HCT116 (cell line): ENCODE measurements at regions not wholly inside any gene's neighbourhood (a gene's known extent, or its start where the extent isn't known, plus 50 kb on each side); places are given as distances from the start of the nearest gene placed in this dataset.

Experiments used
- ATAC-seq: fragments of 200-7000 bp; cut with Tn5 transposase; 2 replicates; pipeline ENCODE4 v1.9.1; 2020; ENCODE audit warnings: mild to moderate bottlenecking, moderate library complexity
- BruUV-seq: library from RNA; stranded (reverse); fragments of 400-500 nt; replicated peaks from 2 replicates; lab custom pipeline; 2021; lab: Mats Ljungman, UMichigan
- CTCF ChIA-PET: fragments of 300-600 bp; sonication (Branson Sonifier 250); formaldehyde crosslinking; loops from one replicate; lab custom pipeline; 2021; ENCODE audit warnings: antibody characterized with exemption; lab: Charles Lee
- POLR2A ChIA-PET: fragments of 300-600, 350-600 bp; sonication (Branson Sonifier 250); formaldehyde crosslinking; loops from one replicate; lab custom pipeline; 2021; ENCODE audit warnings: antibody characterized with exemption; lab: Charles Lee
- RAD21 ChIA-PET, 2 experiments: fragments of 300-600 bp; sonication (Branson Sonifier 250); formaldehyde crosslinking; loops; one replicate each; lab custom pipeline; 2023; ENCODE audit warnings: low total read pairs in 2 of 2; ENCODE audit not compliant: uncharacterized antibody in 2 of 2, unreplicated experiment in 2 of 2, low non-redundant PET in 1 of 2; lab: Charles Lee
- DNase-seq: peaks from one replicate; pipeline ENCODE4 v3.0.0-alpha.2; 2010; ENCODE audit warnings: low read depth, low spot score
- H2AFZ ChIP-seq: fragments of 200-600 bp; shearing (Covaris generic), sonication (generic); 2 replicates; pipeline ENCODE4 v1.6.1; 2017; ENCODE audit warnings: low read depth, mixed run types, mixed read lengths, antibody characterized with exemption, low read length; ENCODE audit not compliant: poor library complexity, severe bottlenecking
- H3K27ac ChIP-seq: 2 replicates; pipeline ENCODE4 v1.5.1; 2012; ENCODE audit warnings: low read depth, low read length
- H3K27me3 ChIP-seq: fragments of 200-600 bp; sonication (generic); 2 replicates; pipeline ENCODE4 v1.6.1; 2016; ENCODE audit warnings: mixed run types, low read length, mixed read lengths; ENCODE audit not compliant: insufficient read depth
- H3K36me3 ChIP-seq, 2 experiments: fragments of 200-500 bp in 1 of 2; fragments of 200-600 bp in 1 of 2; sonication (Bioruptor generic) in 1 of 2; sonication (generic) in 1 of 2; 2 replicates each; pipeline versions ENCODE4 v1.5.1 to v1.6.1; 2014 to 2016; ENCODE audit warnings: low read length in 2 of 2, inconsistent platforms in 1 of 2, mixed read lengths in 1 of 2, mixed run types in 1 of 2; ENCODE audit not compliant: insufficient read depth in 2 of 2, control insufficient read depth in 1 of 2
- H3K4me1 ChIP-seq, 2 experiments: fragments of 200-600 bp in 1 of 2; sonication (generic) in 1 of 2; 2 replicates each; pipeline versions ENCODE4 v1.5.1 to v1.6.1; 2012 to 2017; ENCODE audit warnings: low read length in 2 of 2, inconsistent platforms in 1 of 2, mild to moderate bottlenecking in 1 of 2, mixed read lengths in 1 of 2, mixed run types in 1 of 2, moderate library complexity in 1 of 2; ENCODE audit not compliant: insufficient read depth in 2 of 2, control insufficient read depth in 1 of 2
- H3K4me2 ChIP-seq: fragments of 200-600 bp; sonication (generic); 2 replicates; pipeline ENCODE4 v1.6.1; 2017; ENCODE audit warnings: mixed run types, low read length, mixed read lengths
- H3K4me3 ChIP-seq, 2 experiments: fragments of 200-600 bp in 1 of 2; sonication (generic) in 1 of 2; replicated peaks in 1 of 2; 2 replicates each; pipeline ENCODE4 v1.5.1; 2011 to 2016; ENCODE audit warnings: low read length in 2 of 2, control low read depth in 1 of 2, low read depth in 1 of 2, mild to moderate bottlenecking in 1 of 2, mixed read lengths in 1 of 2, mixed run types in 1 of 2
- H3K79me2 ChIP-seq: fragments of 200-600 bp; sonication (generic); 2 replicates; pipeline ENCODE4 v1.6.1; 2017; ENCODE audit warnings: mild to moderate bottlenecking, mixed run types, low read length, moderate library complexity, mixed read lengths; ENCODE audit not compliant: insufficient read depth
- H3K9ac ChIP-seq: fragments of 200-600 bp; sonication (generic); 2 replicates; pipeline ENCODE4 v1.6.1; 2016; ENCODE audit warnings: low read length, mixed read lengths
- H3K9me2 ChIP-seq: fragments of 200-600 bp; sonication (generic), shearing (Covaris generic); 2 replicates; pipeline ENCODE4 v1.6.1; 2017; ENCODE audit warnings: mixed run types, mild to moderate bottlenecking, moderate library complexity; ENCODE audit not compliant: insufficient read depth
- H3K9me3 ChIP-seq, 2 experiments: fragments of 200-500 bp in 1 of 2; fragments of 200-600 bp in 1 of 2; sonication (Bioruptor generic) in 1 of 2; sonication (generic) in 1 of 2; 2 replicates each; pipeline ENCODE4 v1.6.1; 2014 to 2017; ENCODE audit warnings: low read length in 2 of 2, mixed read lengths in 2 of 2, inconsistent platforms in 1 of 2, low read depth in 1 of 2, mild to moderate bottlenecking in 1 of 2, mixed run types in 1 of 2, moderate library complexity in 1 of 2; ENCODE audit not compliant: control insufficient read depth in 1 of 2, insufficient read depth in 1 of 2
- H4K20me1 ChIP-seq: fragments of 200-600 bp; sonication (generic), shearing (Covaris generic); 2 replicates; pipeline ENCODE4 v1.6.1; 2017; ENCODE audit warnings: mixed run types, mild to moderate bottlenecking, moderate library complexity; ENCODE audit not compliant: insufficient read depth
- EGR1 ChIP-seq: IDR thresholded peaks from 2 replicates; pipeline ENCODE4 v1.6.1; 2012; ENCODE audit warnings: low read depth
- ELF1 ChIP-seq: IDR thresholded peaks from 2 replicates; pipeline ENCODE4 v1.6.1; 2012; ENCODE audit warnings: low read depth, borderline replicate concordance
- EZH2 ChIP-seq: fragments of 200-600 bp; sonication (generic); IDR thresholded peaks from 2 replicates; pipeline ENCODE4 v1.6.1; 2017; ENCODE audit warnings: antibody characterized with exemption, mixed run types
- EZH2phosphoT487 ChIP-seq: fragments of 200-600 bp; IDR thresholded peaks from 2 replicates; pipeline ENCODE4 v1.6.1; 2018; ENCODE audit warnings: antibody characterized with exemption, borderline replicate concordance
- FOSL1 ChIP-seq: IDR thresholded peaks from 2 replicates; pipeline ENCODE4 v1.6.1; 2012; ENCODE audit warnings: low read depth
- JUND ChIP-seq: IDR thresholded peaks from 2 replicates; pipeline ENCODE4 v1.6.1; 2012
- POLR2A ChIP-seq: IDR thresholded peaks from 2 replicates; pipeline ENCODE4 v1.7.0; 2011; ENCODE audit warnings: borderline replicate concordance; ENCODE audit not compliant: insufficient read depth, insufficient read length; ENCODE audit errors: extremely low read depth
- POLR2AphosphoS5 ChIP-seq: IDR thresholded peaks from 2 replicates; pipeline ENCODE4 v1.6.1; 2011; ENCODE audit warnings: mild to moderate bottlenecking, low read depth, low read length, moderate library complexity
- SIN3A ChIP-seq: IDR thresholded peaks from 2 replicates; pipeline ENCODE4 v1.6.1; 2012; ENCODE audit warnings: low read depth
- SP1 ChIP-seq: IDR thresholded peaks from 2 replicates; pipeline ENCODE4 v1.6.1; 2012; ENCODE audit warnings: low read depth
- SRF ChIP-seq: IDR thresholded peaks from 2 replicates; pipeline ENCODE4 v1.6.1; 2012; ENCODE audit warnings: low read depth
- TCF7L2 ChIP-seq: IDR thresholded peaks from 2 replicates; pipeline ENCODE4 v1.7.0; 2011; ENCODE audit warnings: borderline replicate concordance, inconsistent platforms; ENCODE audit not compliant: insufficient read depth, insufficient read length; ENCODE audit errors: extremely low read depth
- YY1 ChIP-seq: IDR thresholded peaks from 2 replicates; pipeline ENCODE4 v1.6.1; 2011; ENCODE audit warnings: low read length, low read depth, moderate library complexity, mild to moderate bottlenecking; ENCODE audit not compliant: insufficient replicate concordance; ENCODE audit errors: extremely low read depth
- ZFX ChIP-seq: fragments of 450-650 bp; IDR thresholded peaks from 2 replicates; pipeline ENCODE4 v1.6.1; 2017
- ZNF274 ChIP-seq: fragments of 200-500 bp; sonication (Bioruptor generic); IDR thresholded peaks from 2 replicates; pipeline ENCODE4 v1.6.1; 2014; ENCODE audit warnings: mild to moderate bottlenecking, low read depth, low read length, inconsistent platforms
- intact Hi-C: fragments of 100-400 bp; cut with micrococcal nuclease; formaldehyde crosslinking; loops from 2 replicates; pipeline ENCODE4 v1.10.0; 2022
- TF ChIP-seq, protein P1 (sequence below), 3 experiments: fragments of 200-600 bp in 1 of 3; sonication (generic) in 1 of 3; IDR thresholded peaks in 2 of 3; conservative IDR thresholded peaks in 1 of 3; 2 replicates each; pipeline ENCODE4 v1.5.1; 2012 to 2017; ENCODE audit warnings: low read depth in 2 of 3, low read length in 2 of 3, antibody characterized with exemption in 1 of 3, borderline replicate concordance in 1 of 3, control low read depth in 1 of 3, mild to moderate bottlenecking in 1 of 3, mixed read lengths in 1 of 3, mixed run types in 1 of 3, moderate library complexity in 1 of 3; ENCODE audit not compliant: insufficient read depth in 1 of 3
- TF ChIP-seq, protein P2 (sequence below): IDR thresholded peaks from 2 replicates; pipeline ENCODE4 v1.6.1; 2011; ENCODE audit warnings: mild to moderate bottlenecking, low read length, moderate library complexity; ENCODE audit not compliant: insufficient replicate concordance; ENCODE audit errors: extremely low read depth
- TF ChIP-seq, protein P3 (sequence below): IDR thresholded peaks from 2 replicates; pipeline ENCODE4 v1.6.1; 2012

DNA sequence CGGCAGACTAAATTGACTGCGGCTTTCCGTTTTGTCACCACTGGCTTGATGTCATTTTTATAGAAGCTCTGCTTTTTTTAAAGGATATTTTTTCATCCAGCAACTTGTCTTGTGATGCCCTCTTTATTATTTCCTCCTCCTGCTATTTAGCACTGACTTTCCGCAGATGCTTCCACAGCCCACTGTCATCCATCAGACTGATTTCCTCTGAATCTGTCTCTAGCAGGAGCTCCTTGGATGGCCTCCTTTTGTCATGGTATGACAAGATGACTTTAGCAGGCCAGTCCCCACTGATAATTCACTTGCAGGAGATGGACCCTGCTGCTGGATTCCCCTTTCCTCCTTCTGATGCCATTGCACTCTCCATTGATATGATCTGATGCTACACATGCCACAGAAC is 454.6 kb downstream of the TSN start:
- 0 out of 2 replicates have a peak, but pooled peaks cover 5% of the 10 kb centered on the region for H3K27me3 ChIP-seq
- TF ChIP-seq EZH2phosphoT487 = no peak
- TF ChIP-seq POLR2AphosphoS5 = no peak
- no peak for TF ChIP-seq SRF
- no peak for TF ChIP-seq YY1
- TF ChIP-seq, protein P1, sequence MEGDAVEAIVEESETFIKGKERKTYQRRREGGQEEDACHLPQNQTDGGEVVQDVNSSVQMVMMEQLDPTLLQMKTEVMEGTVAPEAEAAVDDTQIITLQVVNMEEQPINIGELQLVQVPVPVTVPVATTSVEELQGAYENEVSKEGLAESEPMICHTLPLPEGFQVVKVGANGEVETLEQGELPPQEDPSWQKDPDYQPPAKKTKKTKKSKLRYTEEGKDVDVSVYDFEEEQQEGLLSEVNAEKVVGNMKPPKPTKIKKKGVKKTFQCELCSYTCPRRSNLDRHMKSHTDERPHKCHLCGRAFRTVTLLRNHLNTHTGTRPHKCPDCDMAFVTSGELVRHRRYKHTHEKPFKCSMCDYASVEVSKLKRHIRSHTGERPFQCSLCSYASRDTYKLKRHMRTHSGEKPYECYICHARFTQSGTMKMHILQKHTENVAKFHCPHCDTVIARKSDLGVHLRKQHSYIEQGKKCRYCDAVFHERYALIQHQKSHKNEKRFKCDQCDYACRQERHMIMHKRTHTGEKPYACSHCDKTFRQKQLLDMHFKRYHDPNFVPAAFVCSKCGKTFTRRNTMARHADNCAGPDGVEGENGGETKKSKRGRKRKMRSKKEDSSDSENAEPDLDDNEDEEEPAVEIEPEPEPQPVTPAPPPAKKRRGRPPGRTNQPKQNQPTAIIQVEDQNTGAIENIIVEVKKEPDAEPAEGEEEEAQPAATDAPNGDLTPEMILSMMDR (IDR thresholded peaks at IDR 0.05 in 2 of 3, conservative IDR thresholded peaks at IDR 0.05 in 1 of 3; ENCODE audit: borderline replicate concordance in 1 of 3, insufficient read depth in 1 of 3, low read depth in 2 of 3, low read length in 2 of 3) = no peak
- TF ChIP-seq TCF7L2 = no peak
- no peak for TF ChIP-seq JUND
- no peak for TF ChIP-seq SIN3A
- TF ChIP-seq EGR1 = no peak
- no peak for TF ChIP-seq ZFX
- TF ChIP-seq ZNF274 = no peak
- no peak for TF ChIP-seq EZH2
- TF ChIP-seq SP1 = no peak
- TF ChIP-seq, protein P2, sequence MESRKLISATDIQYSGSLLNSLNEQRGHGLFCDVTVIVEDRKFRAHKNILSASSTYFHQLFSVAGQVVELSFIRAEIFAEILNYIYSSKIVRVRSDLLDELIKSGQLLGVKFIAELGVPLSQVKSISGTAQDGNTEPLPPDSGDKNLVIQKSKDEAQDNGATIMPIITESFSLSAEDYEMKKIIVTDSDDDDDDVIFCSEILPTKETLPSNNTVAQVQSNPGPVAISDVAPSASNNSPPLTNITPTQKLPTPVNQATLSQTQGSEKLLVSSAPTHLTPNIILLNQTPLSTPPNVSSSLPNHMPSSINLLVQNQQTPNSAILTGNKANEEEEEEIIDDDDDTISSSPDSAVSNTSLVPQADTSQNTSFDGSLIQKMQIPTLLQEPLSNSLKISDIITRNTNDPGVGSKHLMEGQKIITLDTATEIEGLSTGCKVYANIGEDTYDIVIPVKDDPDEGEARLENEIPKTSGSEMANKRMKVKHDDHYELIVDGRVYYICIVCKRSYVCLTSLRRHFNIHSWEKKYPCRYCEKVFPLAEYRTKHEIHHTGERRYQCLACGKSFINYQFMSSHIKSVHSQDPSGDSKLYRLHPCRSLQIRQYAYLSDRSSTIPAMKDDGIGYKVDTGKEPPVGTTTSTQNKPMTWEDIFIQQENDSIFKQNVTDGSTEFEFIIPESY = no peak
- TF ChIP-seq, protein P3, sequence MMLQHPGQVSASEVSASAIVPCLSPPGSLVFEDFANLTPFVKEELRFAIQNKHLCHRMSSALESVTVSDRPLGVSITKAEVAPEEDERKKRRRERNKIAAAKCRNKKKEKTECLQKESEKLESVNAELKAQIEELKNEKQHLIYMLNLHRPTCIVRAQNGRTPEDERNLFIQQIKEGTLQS = no peak
- no peak for TF ChIP-seq FOSL1
- TF ChIP-seq POLR2A = no peak
- TF ChIP-seq ELF1 = no peak
- TF ChIP-seq, all 23 proteins: peak for 0
- DNase-seq = no peak
- Histone ChIP-seq H3K4me3 (no peak overlapping the region), H3K4me2 (no peak overlapping the region), H3K9me2 (no peaks in the 10 kb centered on the region), H3K36me3 (no peaks in the 10 kb centered on the region), H3K79me2 (no peaks in the 10 kb centered on the region), H3K9ac (no peak overlapping the region), H3K4me1 (no peaks in the 10 kb centered on the region), H4K20me1 (no peaks in the 10 kb centered on the region), H3K27ac (no peak overlapping the region), H3K9me3 (no peaks in the 10 kb centered on the region), H2AFZ (no peak overlapping the region)
- no peak for ATAC-seq
- intact Hi-C loops = no loop called here
- ChIA-PET POLR2A (no interaction called here), CTCF (no interaction called here), RAD21 (no interaction called here)
- no TSS peak for BruUV-seq
